GM23338 (cell line): ENCODE measurements at regions not wholly inside any gene's neighbourhood (a gene's known extent, or its start where the extent isn't known, plus 50 kb on each side); places are given as distances from the start of the nearest gene placed in this dataset.

Experiments used
- ATAC-seq: fragments of 200-7000 bp; cut with Tn5 transposase; 3 replicates; pipeline ENCODE4 v1.9.1; 2020
- DNase-seq: peaks from one replicate; pipeline ENCODE4 v3.0.0-alpha.2; 2015; ENCODE audit warnings: low spot score
- H2AFZ ChIP-seq: fragments of 200-600 bp; sonication (generic); 2 replicates; pipeline ENCODE4 v1.8.0; 2016; ENCODE audit warnings: antibody characterized with exemption, mild to moderate bottlenecking, moderate library complexity
- H3F3A ChIP-seq: fragments of 200-600 bp; sonication (generic); replicated peaks from 2 replicates; pipeline ENCODE4 v1.8.0; 2017; ENCODE audit warnings: antibody characterized with exemption, mixed run types, low read depth
- H3K27ac ChIP-seq: fragments of 200-600 bp; sonication (generic); 2 replicates; pipeline ENCODE4 v1.6.1; 2016; ENCODE audit warnings: low read depth
- H3K27me3 ChIP-seq: fragments of 200-600 bp; sonication (generic); 2 replicates; pipeline ENCODE4 v1.8.0; 2016; ENCODE audit warnings: mild to moderate bottlenecking, mixed run types, moderate library complexity; ENCODE audit not compliant: insufficient read depth
- H3K36me3 ChIP-seq: fragments of 200-600 bp; sonication (generic); 2 replicates; pipeline ENCODE4 v1.8.0; 2016; ENCODE audit warnings: mild to moderate bottlenecking; ENCODE audit not compliant: insufficient read depth
- H3K4me1 ChIP-seq: fragments of 200-600 bp; sonication (generic); 2 replicates; pipeline ENCODE4 v1.8.0; 2016; ENCODE audit warnings: mild to moderate bottlenecking, moderate library complexity; ENCODE audit not compliant: insufficient read depth
- H3K4me2 ChIP-seq: fragments of 200-600 bp; sonication (generic); 2 replicates; pipeline ENCODE4 v1.7.1; 2017; ENCODE audit warnings: mixed run types
- H3K4me3 ChIP-seq: fragments of 200-600 bp; sonication (generic); 2 replicates; pipeline ENCODE4 v1.6.1; 2016; ENCODE audit warnings: mixed run types
- H3K79me2 ChIP-seq: fragments of 200-600 bp; sonication (generic); replicated peaks from 2 replicates; pipeline ENCODE4 v1.8.0; 2017; ENCODE audit warnings: mild to moderate bottlenecking; ENCODE audit not compliant: insufficient read depth
- H3K9me2 ChIP-seq: fragments of 200-600 bp; sonication (generic); 2 replicates; pipeline ENCODE4 v1.8.0; 2017; ENCODE audit not compliant: insufficient read depth
- H4K20me1 ChIP-seq: fragments of 200-600 bp; sonication (generic); replicated peaks from 2 replicates; pipeline ENCODE4 v1.8.0; 2017; ENCODE audit warnings: mild to moderate bottlenecking; ENCODE audit not compliant: insufficient read depth
- H3K27ac Mint-ChIP-seq: 2 replicates; pipeline ENCODE4 v1.8.0; 2020; ENCODE audit warnings: inconsistent platforms, mild to moderate bottlenecking, moderate library complexity, mixed read lengths
- H3K27me3 Mint-ChIP-seq: 3 replicates; pipeline ENCODE4 v1.8.0; 2022; ENCODE audit warnings: low read depth, mild to moderate bottlenecking, moderate library complexity, mixed read lengths, inconsistent platforms; ENCODE audit not compliant: insufficient read depth, poor library complexity
- H3K36me3 Mint-ChIP-seq: 3 replicates; pipeline ENCODE4 v1.8.0; 2021; ENCODE audit warnings: low read depth, mild to moderate bottlenecking, inconsistent platforms, moderate library complexity, mixed read lengths
- H3K4me1 Mint-ChIP-seq: 3 replicates; pipeline ENCODE4 v1.8.0; 2020; ENCODE audit warnings: mild to moderate bottlenecking, inconsistent platforms, mixed read lengths
- H3K4me3 Mint-ChIP-seq: 3 replicates; pipeline ENCODE4 v1.8.0; 2021; ENCODE audit warnings: moderate library complexity, mild to moderate bottlenecking, inconsistent platforms, mixed read lengths
- H3K9me3 Mint-ChIP-seq: 3 replicates; pipeline ENCODE4 v1.8.0; 2020; ENCODE audit warnings: moderate library complexity, mild to moderate bottlenecking, inconsistent platforms, mixed read lengths
- CREB1 ChIP-seq: fragments of 250-450 bp; sonication (Bioruptor Pico); IDR thresholded peaks from 2 replicates; pipeline ENCODE4 v1.5.0; 2020; ENCODE audit warnings: low read depth, mild to moderate bottlenecking, moderate library complexity
- EZH2 ChIP-seq: fragments of 200-600 bp; sonication (generic); IDR thresholded peaks from one replicate; pipeline ENCODE4 v1.8.0; 2017; ENCODE audit warnings: antibody characterized with exemption, mild to moderate bottlenecking, low read depth; ENCODE audit not compliant: unreplicated experiment
- EZH2phosphoT487 ChIP-seq: fragments of 200-600 bp; sonication (generic); IDR thresholded peaks from one replicate; pipeline ENCODE4 v1.8.1; 2018; ENCODE audit warnings: antibody characterized with exemption; ENCODE audit not compliant: unreplicated experiment
- JUNB ChIP-seq: IDR thresholded peaks from one replicate; pipeline ENCODE4 v1.6.1; 2016; ENCODE audit warnings: antibody characterized with exemption; ENCODE audit not compliant: unreplicated experiment
- NANOG ChIP-seq: IDR thresholded peaks from 2 replicates; pipeline ENCODE4 v1.6.1; 2016; ENCODE audit warnings: antibody characterized with exemption, borderline replicate concordance
- POLR2AphosphoS5 ChIP-seq: IDR thresholded peaks from 2 replicates; pipeline ENCODE4 v1.6.1; 2016; ENCODE audit warnings: antibody characterized with exemption, low read depth
- STAT1 ChIP-seq: IDR thresholded peaks from one replicate; pipeline ENCODE4 v1.6.1; 2016; ENCODE audit warnings: antibody characterized with exemption; ENCODE audit not compliant: unreplicated experiment
- ZNF114 ChIP-seq: fragments of 250-450 bp; sonication (Bioruptor Pico); IDR thresholded peaks from 2 replicates; pipeline ENCODE4 v1.5.0; 2020; ENCODE audit warnings: mild to moderate bottlenecking, moderate library complexity
- ZNF331 ChIP-seq: fragments of 250-450 bp; sonication (Bioruptor Pico); IDR thresholded peaks from 2 replicates; pipeline ENCODE4 v1.5.0; 2020; ENCODE audit warnings: low read depth, mild to moderate bottlenecking, moderate library complexity
- TF ChIP-seq, protein P1 (sequence below): IDR thresholded peaks from one replicate; pipeline ENCODE4 v1.6.1; 2018; ENCODE audit warnings: antibody characterized with exemption; ENCODE audit not compliant: unreplicated experiment
- TF ChIP-seq, protein P2 (sequence below): IDR thresholded peaks from 2 replicates; pipeline ENCODE4 v1.6.1; 2016; ENCODE audit warnings: antibody characterized with exemption

DNA sequence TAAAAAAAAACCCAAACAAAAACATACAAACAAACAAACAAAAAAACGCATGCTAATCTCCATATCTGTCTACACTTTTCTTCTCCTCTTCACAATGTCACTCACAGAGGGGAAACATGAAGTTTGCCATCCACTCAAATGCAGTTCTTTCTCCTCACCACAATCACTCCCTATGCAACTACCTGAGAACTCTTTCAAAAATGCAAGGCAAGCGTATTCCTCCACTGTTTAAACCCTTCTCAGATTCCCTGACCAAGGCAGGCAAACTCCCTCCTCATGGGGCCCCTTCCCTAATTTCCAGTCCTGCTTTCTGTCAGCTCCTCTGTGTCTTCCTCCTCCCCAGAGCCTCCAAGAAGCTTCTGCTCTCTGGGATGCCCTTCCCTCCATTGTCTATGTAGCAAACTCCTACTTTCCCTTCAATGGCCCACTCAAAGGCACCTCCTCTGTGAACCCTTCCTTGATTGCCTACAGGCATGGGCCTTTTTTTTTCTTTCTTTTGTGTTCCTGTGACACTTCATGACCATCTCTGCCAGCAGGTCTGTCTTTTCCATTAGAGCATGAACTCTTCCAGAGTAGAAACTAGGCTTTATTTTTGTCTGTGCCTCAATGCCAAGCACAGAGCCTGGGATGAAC lies 143.8 kb upstream of the SLC1A4 start (continued):
- TF ChIP-seq EZH2phosphoT487 (no peak), NANOG (no peak), POLR2AphosphoS5 (no peak), ZNF114 (no peak), ZNF331 (CRISPR knock-in tag) (no peak)
- TF ChIP-seq, protein P1, sequence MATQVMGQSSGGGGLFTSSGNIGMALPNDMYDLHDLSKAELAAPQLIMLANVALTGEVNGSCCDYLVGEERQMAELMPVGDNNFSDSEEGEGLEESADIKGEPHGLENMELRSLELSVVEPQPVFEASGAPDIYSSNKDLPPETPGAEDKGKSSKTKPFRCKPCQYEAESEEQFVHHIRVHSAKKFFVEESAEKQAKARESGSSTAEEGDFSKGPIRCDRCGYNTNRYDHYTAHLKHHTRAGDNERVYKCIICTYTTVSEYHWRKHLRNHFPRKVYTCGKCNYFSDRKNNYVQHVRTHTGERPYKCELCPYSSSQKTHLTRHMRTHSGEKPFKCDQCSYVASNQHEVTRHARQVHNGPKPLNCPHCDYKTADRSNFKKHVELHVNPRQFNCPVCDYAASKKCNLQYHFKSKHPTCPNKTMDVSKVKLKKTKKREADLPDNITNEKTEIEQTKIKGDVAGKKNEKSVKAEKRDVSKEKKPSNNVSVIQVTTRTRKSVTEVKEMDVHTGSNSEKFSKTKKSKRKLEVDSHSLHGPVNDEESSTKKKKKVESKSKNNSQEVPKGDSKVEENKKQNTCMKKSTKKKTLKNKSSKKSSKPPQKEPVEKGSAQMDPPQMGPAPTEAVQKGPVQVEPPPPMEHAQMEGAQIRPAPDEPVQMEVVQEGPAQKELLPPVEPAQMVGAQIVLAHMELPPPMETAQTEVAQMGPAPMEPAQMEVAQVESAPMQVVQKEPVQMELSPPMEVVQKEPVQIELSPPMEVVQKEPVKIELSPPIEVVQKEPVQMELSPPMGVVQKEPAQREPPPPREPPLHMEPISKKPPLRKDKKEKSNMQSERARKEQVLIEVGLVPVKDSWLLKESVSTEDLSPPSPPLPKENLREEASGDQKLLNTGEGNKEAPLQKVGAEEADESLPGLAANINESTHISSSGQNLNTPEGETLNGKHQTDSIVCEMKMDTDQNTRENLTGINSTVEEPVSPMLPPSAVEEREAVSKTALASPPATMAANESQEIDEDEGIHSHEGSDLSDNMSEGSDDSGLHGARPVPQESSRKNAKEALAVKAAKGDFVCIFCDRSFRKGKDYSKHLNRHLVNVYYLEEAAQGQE = no peak

DNA sequence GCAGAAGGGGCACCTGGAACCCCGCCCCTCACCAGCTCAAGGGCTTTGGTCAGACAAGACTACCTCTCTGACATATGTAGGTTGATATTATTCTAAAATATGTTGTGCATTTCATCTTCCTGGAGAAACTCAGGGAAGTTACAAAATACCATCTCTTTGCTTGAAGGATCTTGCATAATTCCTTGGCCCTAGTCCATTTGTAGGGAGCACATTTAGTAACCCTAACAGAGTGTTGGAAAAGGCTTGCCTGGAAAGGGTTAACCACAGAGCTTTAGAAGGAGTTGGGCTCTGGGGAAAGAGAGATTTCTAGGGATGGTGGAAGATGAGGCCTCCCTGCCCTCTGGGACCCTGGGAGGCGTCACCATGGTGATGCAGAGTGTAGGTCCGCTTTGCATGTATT lies 143.0 kb upstream of the SLC1A4 start:
- H3K9me3 Mint-ChIP-seq = no peaks in the 10 kb centered on the region
- Histone ChIP-seq H3F3A (0 out of 2 replicates have a peak, but pooled peaks cover 2% of the 10 kb centered on the region), H3K36me3 (no peaks in the 10 kb centered on the region), H4K20me1 (no peaks in the 10 kb centered on the region), H3K4me3 (no peak overlapping the region), H2AFZ (no peak overlapping the region), H3K9me2 (no peaks in the 10 kb centered on the region), H3K4me2 (no peak overlapping the region), H3K79me2 (no peaks in the 10 kb centered on the region), H3K27ac (no peak overlapping the region), H3K27me3 (no peaks in the 10 kb centered on the region), H3K4me1 (0 out of 2 replicates have a peak, but pooled peaks cover 12% of the 10 kb centered on the region)
- H3K27me3 Mint-ChIP-seq = peaks cover 2% of the 10 kb centered on the region
- no peak overlapping the region for H3K27ac Mint-ChIP-seq
- no peak overlapping the region for H3K4me3 Mint-ChIP-seq
- H3K36me3 Mint-ChIP-seq = no peaks in the 10 kb centered on the region
- peaks cover 15% of the 10 kb centered on the region for H3K4me1 Mint-ChIP-seq
- DNase-seq (no peak), ATAC-seq (peak; percentile 53; the same call in 2 of the 3 replicates)
- TF ChIP-seq EZH2phosphoT487 (no peak), EZH2 (no peak), NANOG (no peak), STAT1 (no peak), CREB1 (CRISPR knock-in tag) (no peak), JUNB (no peak), ZNF114 (no peak), POLR2AphosphoS5 (no peak)
- TF ChIP-seq, protein P1 = no peak
- TF ChIP-seq, protein P2, sequence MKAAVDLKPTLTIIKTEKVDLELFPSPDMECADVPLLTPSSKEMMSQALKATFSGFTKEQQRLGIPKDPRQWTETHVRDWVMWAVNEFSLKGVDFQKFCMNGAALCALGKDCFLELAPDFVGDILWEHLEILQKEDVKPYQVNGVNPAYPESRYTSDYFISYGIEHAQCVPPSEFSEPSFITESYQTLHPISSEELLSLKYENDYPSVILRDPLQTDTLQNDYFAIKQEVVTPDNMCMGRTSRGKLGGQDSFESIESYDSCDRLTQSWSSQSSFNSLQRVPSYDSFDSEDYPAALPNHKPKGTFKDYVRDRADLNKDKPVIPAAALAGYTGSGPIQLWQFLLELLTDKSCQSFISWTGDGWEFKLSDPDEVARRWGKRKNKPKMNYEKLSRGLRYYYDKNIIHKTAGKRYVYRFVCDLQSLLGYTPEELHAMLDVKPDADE = no peak
